ENCODE measurements at regions not wholly inside any gene's neighbourhood (a gene's known extent, or its start where the extent isn't known, plus 50 kb on each side); places are given as distances from the start of the nearest gene placed in this dataset.

DNA sequence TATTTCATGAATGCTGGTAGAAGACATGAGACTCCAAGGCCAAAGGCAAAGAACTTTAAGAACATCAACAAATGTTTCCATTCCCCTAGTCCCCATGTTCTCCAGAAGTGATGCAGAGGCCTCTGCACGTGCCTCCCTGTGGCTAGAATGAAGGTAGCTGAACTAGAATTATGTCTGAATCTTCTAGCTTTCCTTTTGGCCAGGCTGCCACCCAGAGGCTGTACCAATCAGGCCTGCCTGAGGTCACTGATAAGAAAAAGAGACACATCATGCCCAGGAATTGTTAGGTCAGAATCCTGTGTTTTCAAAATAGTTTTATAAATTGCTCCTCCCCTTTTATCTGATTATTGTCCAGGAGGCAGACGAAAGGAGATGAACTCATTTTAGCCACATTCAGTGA lies 188.0 kb upstream of the SLC16A7 start:
- Histone ChIP-seq H3K36me3 (ENCODE audit: insufficient read depth, low read length, poor library complexity, severe bottlenecking) (no peaks in the 10 kb centered on the region), H3K4me3 (ENCODE audit: low read depth, low read length, poor library complexity, severe bottlenecking) (no peak overlapping the region), H3K27ac (ENCODE audit: low read depth, low read length, poor library complexity, severe bottlenecking) (no peak overlapping the region), H3K4me1 (ENCODE audit: insufficient read depth, low read length, poor library complexity, severe bottlenecking) (no peaks in the 10 kb centered on the region), H3K9me3 (ENCODE audit: low read depth, low read length, poor library complexity, severe bottlenecking) (no peaks in the 10 kb centered on the region), H3K27me3 (replicated peaks; ENCODE audit: insufficient read depth, low read depth, low read length, poor library complexity) (no peaks in the 10 kb centered on the region)
- intact Hi-C loops (cut with micrococcal nuclease; ENCODE audit: unreplicated experiment), result no loop called here
- TF ChIP-seq, protein P1, sequence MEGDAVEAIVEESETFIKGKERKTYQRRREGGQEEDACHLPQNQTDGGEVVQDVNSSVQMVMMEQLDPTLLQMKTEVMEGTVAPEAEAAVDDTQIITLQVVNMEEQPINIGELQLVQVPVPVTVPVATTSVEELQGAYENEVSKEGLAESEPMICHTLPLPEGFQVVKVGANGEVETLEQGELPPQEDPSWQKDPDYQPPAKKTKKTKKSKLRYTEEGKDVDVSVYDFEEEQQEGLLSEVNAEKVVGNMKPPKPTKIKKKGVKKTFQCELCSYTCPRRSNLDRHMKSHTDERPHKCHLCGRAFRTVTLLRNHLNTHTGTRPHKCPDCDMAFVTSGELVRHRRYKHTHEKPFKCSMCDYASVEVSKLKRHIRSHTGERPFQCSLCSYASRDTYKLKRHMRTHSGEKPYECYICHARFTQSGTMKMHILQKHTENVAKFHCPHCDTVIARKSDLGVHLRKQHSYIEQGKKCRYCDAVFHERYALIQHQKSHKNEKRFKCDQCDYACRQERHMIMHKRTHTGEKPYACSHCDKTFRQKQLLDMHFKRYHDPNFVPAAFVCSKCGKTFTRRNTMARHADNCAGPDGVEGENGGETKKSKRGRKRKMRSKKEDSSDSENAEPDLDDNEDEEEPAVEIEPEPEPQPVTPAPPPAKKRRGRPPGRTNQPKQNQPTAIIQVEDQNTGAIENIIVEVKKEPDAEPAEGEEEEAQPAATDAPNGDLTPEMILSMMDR (conservative IDR thresholded peaks at IDR 0.05; ENCODE audit: low read depth, low read length), result no peak
- no peak for TF ChIP-seq EZH2 (IDR thresholded peaks at IDR 0.05; ENCODE audit: borderline replicate concordance, low read depth, low read length, poor library complexity, severe bottlenecking)
- CTCF ChIA-PET, result no interaction called here
- POLR2A ChIA-PET (ENCODE audit: low non-redundant PET), result no interaction called here
- no peak for DNase-seq (ENCODE audit: low spot score)
- BruUV-seq (replicated peaks), result no TSS peak

DNA sequence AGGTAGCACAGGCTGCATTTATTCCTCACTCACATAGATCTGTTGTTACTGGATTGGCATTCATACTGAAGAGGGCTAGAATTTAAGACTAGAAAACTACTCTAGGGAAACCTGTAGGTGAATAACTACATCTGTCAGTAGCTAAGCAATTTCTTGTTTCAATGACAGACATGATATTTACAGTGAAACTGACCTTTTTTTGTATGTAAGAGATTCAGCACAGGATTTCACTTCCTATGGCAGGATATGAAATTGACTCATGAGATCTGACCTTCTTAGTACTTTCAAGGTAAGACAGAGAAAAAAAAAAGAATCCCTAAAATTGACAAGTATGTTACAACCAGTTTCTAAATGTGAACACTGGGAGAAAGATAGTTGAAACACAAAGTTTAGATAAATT lies 189.8 kb upstream of the SLC16A7 start:
- no peak for TF ChIP-seq EZH2 (IDR thresholded peaks at IDR 0.05; ENCODE audit: borderline replicate concordance, low read depth, low read length, poor library complexity, severe bottlenecking)
- Histone ChIP-seq H3K4me3 (ENCODE audit: low read depth, low read length, poor library complexity, severe bottlenecking) (no peak overlapping the region), H3K27me3 (replicated peaks; ENCODE audit: insufficient read depth, low read depth, low read length, poor library complexity) (no peaks in the 10 kb centered on the region), H3K27ac (ENCODE audit: low read depth, low read length, poor library complexity, severe bottlenecking) (no peak overlapping the region), H3K9me3 (ENCODE audit: low read depth, low read length, poor library complexity, severe bottlenecking) (no peaks in the 10 kb centered on the region), H3K36me3 (ENCODE audit: insufficient read depth, low read length, poor library complexity, severe bottlenecking) (no peaks in the 10 kb centered on the region), H3K4me1 (ENCODE audit: insufficient read depth, low read length, poor library complexity, severe bottlenecking) (no peaks in the 10 kb centered on the region)
- POLR2A ChIA-PET (ENCODE audit: low non-redundant PET), result no interaction called here
- CTCF ChIA-PET, result interaction anchor here (0.7 kb wide), 2 partner anchors 433 to 584 kb away, joined by 3 to 4 read pairs; no protein-coding TSS in a partner anchor
- intact Hi-C loops (cut with micrococcal nuclease; ENCODE audit: unreplicated experiment), result no loop called here
- BruUV-seq (replicated peaks), result no TSS peak
- no peak for DNase-seq (ENCODE audit: low spot score)

DNA sequence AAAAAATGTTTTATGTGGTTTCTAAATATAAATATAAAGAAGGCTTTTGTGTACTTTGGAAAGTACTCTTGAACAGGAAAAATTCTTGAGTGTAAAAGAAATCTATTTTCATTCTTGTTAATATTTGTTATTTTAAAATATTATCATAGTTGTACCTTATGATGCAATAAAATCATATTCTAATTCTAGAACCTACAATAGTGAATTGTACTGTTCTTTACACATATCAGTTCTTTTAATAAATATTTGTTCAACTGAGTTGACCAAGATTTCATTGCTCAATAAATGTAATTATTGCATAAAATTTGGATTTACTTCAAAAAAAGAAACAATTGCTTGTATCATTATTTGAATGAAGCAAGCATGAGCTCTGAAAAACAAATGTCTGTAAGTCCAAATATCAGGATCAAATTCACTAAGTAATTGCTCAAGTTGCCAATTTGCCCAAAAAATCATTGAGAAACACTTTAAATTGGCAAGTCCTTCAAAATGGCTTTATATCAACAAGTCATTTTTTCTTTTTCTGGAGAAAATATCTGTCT lies 191.6 kb upstream of the SLC16A7 start:
- no peaks in the 10 kb centered on the region for H3K36me3 ChIP-seq (ENCODE audit: insufficient read depth, low read length, poor library complexity, severe bottlenecking)
- ChIA-PET POLR2A (ENCODE audit: low non-redundant PET) (no interaction called here), CTCF (interaction anchor here (0.8 to 1.0 kb wide), 2 partner anchors 274 to 431 kb away, joined by 3 to 4 read pairs; no protein-coding TSS in a partner anchor)
- H3K27me3 ChIP-seq (replicated peaks; ENCODE audit: insufficient read depth, low read depth, low read length, poor library complexity), result no peaks in the 10 kb centered on the region
- no TSS peak for BruUV-seq (replicated peaks)
- H3K27ac ChIP-seq (ENCODE audit: low read depth, low read length, poor library complexity, severe bottlenecking), result no peak overlapping the region
- intact Hi-C loops (cut with micrococcal nuclease; ENCODE audit: unreplicated experiment), result no loop called here
- H3K4me3 ChIP-seq (ENCODE audit: low read depth, low read length, poor library complexity, severe bottlenecking), result no peak overlapping the region
- TF ChIP-seq, protein P1 (conservative IDR thresholded peaks at IDR 0.05; ENCODE audit: low read depth, low read length), result no peak
- no peak for TF ChIP-seq EZH2 (IDR thresholded peaks at IDR 0.05; ENCODE audit: borderline replicate concordance, low read depth, low read length, poor library complexity, severe bottlenecking)
- no peaks in the 10 kb centered on the region for H3K9me3 ChIP-seq (ENCODE audit: low read depth, low read length, poor library complexity, severe bottlenecking)
- no peaks in the 10 kb centered on the region for H3K4me1 ChIP-seq (ENCODE audit: insufficient read depth, low read length, poor library complexity, severe bottlenecking)
- DNase-seq (ENCODE audit: low spot score), result no peak
